Ishikawa (cell line): ENCODE measurements at regions not wholly inside any gene's neighbourhood (a gene's known extent, or its start where the extent isn't known, plus 50 kb on each side); places are given as distances from the start of the nearest gene placed in this dataset.

Source experiments
- CEBPB ChIP-seq: IDR thresholded peaks from 2 replicates; pipeline ENCODE4 v1.6.1; 2012
- CREB1 ChIP-seq: IDR thresholded peaks from 2 replicates; pipeline ENCODE4 v1.6.1; 2012; ENCODE audit warnings: low read depth
- EGR1 ChIP-seq: IDR thresholded peaks from 2 replicates; pipeline ENCODE4 v1.6.1; 2012
- EP300 ChIP-seq: IDR thresholded peaks from 2 replicates; pipeline ENCODE4 v1.6.1; 2012; ENCODE audit warnings: borderline replicate concordance
- FOXM1 ChIP-seq: IDR thresholded peaks from 2 replicates; pipeline ENCODE4 v1.6.1; 2012; ENCODE audit warnings: low read depth, borderline replicate concordance
- NFIC ChIP-seq: IDR thresholded peaks from 2 replicates; pipeline ENCODE4 v1.6.1; 2012
- RAD21 ChIP-seq: IDR thresholded peaks from 2 replicates; pipeline ENCODE4 v1.6.1; 2012; ENCODE audit warnings: low read depth
- REST ChIP-seq: IDR thresholded peaks from 2 replicates; pipeline ENCODE4 v1.6.1; 2012; ENCODE audit warnings: low read depth, mild to moderate bottlenecking
- TAF1 ChIP-seq: IDR thresholded peaks from 2 replicates; pipeline ENCODE4 v1.6.1; 2012; ENCODE audit warnings: low read depth, mild to moderate bottlenecking
- TCF12 ChIP-seq: IDR thresholded peaks from 2 replicates; pipeline ENCODE4 v1.6.1; 2012; ENCODE audit warnings: low read depth
- TEAD4 ChIP-seq: IDR thresholded peaks from 2 replicates; pipeline ENCODE4 v1.6.1; 2012
- USF1 ChIP-seq: IDR thresholded peaks from 2 replicates; pipeline ENCODE4 v1.6.1; 2012
- YY1 ChIP-seq: IDR thresholded peaks from 2 replicates; pipeline ENCODE4 v1.6.1; 2012; ENCODE audit warnings: low read depth
- ZBTB7A ChIP-seq: IDR thresholded peaks from 2 replicates; pipeline ENCODE4 v1.6.1; 2012; ENCODE audit warnings: low read depth
- TF ChIP-seq, protein P1 (sequence below): IDR thresholded peaks from 2 replicates; pipeline ENCODE4 v1.6.1; 2012

GRCh38 chr6:156175971-156176421, 601.2 kb upstream of the ARID1B start:
- TF ChIP-seq TEAD4 (no peak), RAD21 (peak; percentile 68)

GRCh38 chr6:156175433-156175832, 601.7 kb upstream of the ARID1B start:
- TF ChIP-seq CEBPB (no peak), NFIC (no peak), REST (no peak), EP300 (no peak), CREB1 (no peak)
- TF ChIP-seq, protein P1, sequence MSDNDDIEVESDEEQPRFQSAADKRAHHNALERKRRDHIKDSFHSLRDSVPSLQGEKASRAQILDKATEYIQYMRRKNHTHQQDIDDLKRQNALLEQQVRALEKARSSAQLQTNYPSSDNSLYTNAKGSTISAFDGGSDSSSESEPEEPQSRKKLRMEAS: no peak

- TF ChIP-seq, protein P1: no peak
- TF ChIP-seq USF1 (no peak), TCF12 (no peak), TEAD4 (no peak), NFIC (no peak), ZBTB7A (no peak)
These were observed 602.9 kb upstream of the ARID1B start for GRCh38 chr6:156174031-156174890.

DNA sequence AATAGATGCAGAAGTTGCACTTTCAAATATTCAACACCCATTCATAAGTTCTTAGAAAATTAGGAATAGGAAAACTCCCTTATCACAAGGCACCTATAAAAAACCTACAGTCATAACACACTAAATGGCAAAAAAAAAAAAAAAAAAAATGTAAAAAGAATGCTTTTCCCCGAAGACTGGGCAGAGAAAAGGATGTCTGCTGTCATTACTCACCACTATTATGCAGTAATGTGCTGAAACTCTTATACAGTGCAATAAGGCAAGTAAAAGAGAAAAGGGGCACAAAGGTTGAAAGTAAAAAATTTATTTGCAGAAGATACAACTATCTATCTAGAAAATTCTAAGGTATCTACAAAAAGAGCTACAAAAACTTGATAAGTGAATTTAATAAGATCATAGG, 607.8 kb upstream of the ARID1B start:
- TF ChIP-seq EGR1 (no peak), EP300 (no peak)

DNA sequence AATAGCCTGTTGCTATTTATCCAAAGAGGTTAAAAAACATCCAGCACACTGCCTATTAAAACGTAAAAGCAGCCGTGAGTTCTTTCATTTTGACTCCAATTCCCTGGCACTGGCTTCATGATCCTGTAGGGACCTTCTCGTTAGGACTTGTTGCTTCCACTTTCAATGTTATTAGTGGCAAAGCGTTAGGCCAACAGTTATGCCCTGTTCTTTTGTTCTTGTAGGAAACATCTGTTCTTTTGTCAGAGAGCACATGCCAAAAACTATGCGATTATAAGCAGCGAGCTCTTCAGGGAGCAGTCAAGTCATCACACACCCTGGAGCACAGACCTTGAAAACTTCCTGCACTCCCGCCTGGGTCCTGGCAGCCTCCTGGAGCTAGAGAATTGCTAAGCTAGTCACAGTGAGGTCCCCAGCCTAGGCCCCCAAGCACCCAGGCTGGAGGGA, 609.5 kb upstream of the ARID1B start:
- TF ChIP-seq, protein P1: no peak
- TF ChIP-seq TCF12 (no peak), EGR1 (no peak), CEBPB (no peak), NFIC (no peak), REST (no peak), TEAD4 (no peak), YY1 (no peak), ZBTB7A (no peak), FOXM1 (no peak), CREB1 (no peak), EP300 (no peak), RAD21 (no peak), TAF1 (no peak), USF1 (no peak)

GRCh38 chr6:156167016-156167624, 610.1 kb upstream of the ARID1B start:
- TF ChIP-seq TCF12 (no peak), REST (no peak), USF1 (no peak), NFIC (no peak), EGR1 (no peak), TEAD4 (no peak), FOXM1 (no peak), CEBPB (no peak), TAF1 (no peak), EP300 (no peak), RAD21 (no peak), CREB1 (no peak), ZBTB7A (no peak), YY1 (no peak)
- TF ChIP-seq, protein P1: no peak
